CD4-positive, alpha-beta T cell treated with Interleukin-2 at 100 ng/mL for 4 hours (primary cell): ENCODE measurements at regions not wholly inside any gene's neighbourhood (a gene's known extent, or its start where the extent isn't known, plus 50 kb on each side); places are given as distances from the start of the nearest gene placed in this dataset.
"Not testable (repeated sequence)": the region's sequence is repeated elsewhere in the genome, so short reads cannot be mapped to it uniquely, and the experiment has no call there.

Experiments
- DNase-seq: peaks from one replicate; pipeline ENCODE4 v3.0.0-alpha.2; 2020; ENCODE audit warnings: low spot score

GRCh38 chr3:20726786-20727185 lies 540.8 kb upstream of the SGO1 start:
- no peak for DNase-seq

DNA sequence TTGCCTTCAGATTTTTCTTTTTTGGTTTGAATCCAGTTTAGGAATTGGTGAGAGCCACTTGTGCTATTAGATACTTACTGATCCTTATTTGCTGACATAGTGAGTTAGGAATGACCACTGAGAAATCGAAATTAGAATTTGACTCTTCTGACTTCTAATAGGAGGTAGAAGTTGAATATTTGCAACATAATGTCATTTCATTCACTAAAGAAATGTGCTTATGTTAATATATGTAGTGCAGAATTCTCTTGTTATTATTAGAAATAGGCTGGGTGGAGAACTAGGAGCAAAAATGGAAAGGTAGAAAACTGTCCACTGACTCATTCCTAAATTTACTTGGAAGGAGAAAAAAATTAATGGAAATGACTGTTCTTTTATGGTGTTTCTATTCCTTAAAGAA lies 538.2 kb upstream of the SGO1 start:
- DNase-seq = no peak

GRCh38 chr3:20716425-20716824 lies 530.4 kb upstream of the SGO1 start:
- DNase-seq = not testable (repeated sequence)

DNA sequence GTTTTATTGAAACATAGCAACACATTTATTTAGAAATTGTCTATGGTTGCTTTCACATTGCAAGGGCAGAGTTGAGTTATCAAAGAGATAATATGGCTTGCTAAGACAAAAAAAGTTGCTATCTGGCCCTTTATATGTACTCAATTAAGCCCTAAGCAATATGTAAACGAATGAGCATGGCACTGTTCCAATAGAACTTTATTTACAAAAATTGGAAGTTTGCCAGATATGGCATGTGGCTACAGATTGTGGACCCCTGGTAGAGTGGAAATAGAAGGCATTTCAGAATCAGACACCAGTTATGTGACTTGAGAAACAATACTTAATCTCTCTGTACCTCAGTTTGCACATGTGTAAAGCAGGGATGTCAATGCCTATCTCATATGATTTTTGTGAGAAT lies 515.6 kb upstream of the SGO1 start:
- no peak for DNase-seq

GRCh38 chr3:20700714-20701113 lies 514.7 kb upstream of the SGO1 start:
- no peak for DNase-seq

GRCh38 chr3:20698896-20699295 lies 512.9 kb upstream of the SGO1 start:
- no peak for DNase-seq

GRCh38 chr3:20696388-20697150 lies 510.6 kb upstream of the SGO1 start:
- DNase-seq = no peak

DNA sequence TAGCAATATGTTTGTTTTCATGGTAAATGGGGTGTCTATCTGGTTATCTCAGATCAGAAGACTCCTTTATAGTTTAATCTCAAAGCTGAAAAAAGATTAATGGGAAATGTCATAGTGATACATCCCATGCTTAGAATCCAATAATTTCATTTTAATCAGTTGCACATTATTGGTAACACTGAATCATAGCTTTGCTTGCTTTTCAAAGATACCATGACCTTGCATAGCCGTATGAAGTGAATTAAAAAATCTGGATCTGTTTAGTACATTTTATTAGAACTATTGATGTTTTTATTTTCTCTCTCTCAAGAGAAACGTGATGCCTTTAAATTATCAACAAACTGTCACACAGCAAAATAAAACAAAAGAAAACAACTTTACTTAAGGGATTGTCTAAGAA lies 506.7 kb upstream of the SGO1 start:
- DNase-seq = no peak

DNA sequence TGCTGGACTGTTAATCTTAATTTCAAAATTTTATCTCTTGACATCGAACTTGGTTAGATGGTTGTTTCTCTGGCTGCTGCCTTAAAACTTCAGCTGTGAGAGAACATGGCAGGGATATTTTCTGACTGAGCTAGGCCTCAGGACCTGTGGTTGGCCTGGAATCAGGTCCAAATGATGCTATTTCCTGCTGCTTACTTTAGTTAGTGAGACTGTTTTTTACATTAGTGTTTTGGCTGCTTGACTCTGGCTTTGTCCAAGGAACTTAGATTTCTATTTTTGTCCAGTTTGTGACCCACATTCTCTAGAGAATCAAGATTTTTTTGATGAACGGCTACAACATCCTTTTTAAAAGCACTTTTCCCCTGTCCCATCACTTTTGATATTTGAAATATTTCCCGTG lies 497.9 kb upstream of the SGO1 start:
- no peak for DNase-seq

- no peak for DNase-seq
Observed at GRCh38 chr3:20682573-20682972, 496.6 kb upstream of the SGO1 start.

DNA sequence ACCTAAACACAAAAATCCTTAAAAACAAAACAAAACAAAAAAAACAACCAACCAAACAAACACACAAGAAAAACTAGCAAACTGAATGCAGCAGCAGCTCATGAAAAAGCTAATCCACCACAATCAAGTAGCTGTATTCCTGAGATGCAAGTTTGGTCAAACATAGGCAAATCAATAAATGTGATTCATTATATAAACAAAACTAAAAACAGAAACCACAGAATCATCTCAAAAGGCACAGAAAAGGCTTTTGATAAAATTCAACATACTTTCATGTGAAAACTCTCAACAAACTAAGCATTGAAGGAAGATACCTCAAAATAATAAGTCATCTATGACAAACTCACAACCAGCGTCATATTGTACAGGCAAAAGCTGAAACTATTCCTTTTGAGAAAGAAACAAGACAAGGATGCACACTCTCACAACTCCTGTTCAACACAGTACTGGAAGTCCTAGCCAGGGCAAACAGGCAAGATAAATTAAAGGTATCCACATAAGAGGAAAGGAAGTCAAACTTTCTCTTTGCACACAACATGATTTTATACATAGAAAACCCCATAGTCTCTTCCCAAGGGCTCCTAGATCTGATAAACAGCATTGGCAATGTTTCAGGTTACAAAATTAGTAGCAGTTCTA lies 495.1 kb upstream of the SGO1 start:
- DNase-seq = no peak

- no peak for DNase-seq
Observed at GRCh38 chr3:20673866-20674265, 487.9 kb upstream of the SGO1 start.

DNA sequence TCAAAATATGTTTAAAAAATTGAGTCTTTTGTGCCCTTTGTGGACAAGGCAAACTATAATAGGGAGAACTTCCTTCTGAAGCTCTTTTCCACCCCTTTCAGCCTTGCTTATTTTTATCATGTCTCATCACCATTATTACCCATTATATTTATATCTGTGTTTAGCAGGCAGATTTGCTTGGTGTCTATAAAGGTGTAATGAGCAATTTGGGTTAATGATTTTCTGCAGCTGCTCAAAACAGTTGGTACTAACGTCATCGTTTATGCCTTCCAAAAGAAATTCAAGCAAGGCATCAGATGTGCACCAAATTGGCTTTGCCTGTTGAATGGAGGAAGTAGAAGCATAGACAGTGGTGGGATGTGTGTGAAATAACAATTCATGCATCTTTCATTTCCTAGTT lies 483.7 kb upstream of the SGO1 start:
- no peak for DNase-seq

DNA sequence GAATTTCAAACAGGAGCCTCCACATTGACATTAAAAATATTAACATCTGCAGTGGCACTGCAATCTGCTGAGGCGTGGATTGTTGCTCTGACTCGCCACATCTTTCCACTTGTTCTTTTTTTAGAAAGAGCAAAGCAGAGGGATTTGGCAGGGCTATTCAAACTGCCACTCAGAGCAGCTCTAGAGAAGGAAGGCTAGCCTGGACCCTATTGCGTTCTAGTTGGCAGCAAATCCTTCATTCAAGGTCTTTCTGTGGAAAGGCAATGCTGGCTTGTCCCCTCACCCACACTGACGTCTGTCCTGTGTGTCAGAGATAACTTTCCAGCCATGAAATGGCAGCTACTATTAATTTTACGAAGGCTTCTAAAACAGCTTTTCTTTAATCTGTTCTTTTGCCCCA lies 483.2 kb upstream of the SGO1 start:
- no peak for DNase-seq

- DNase-seq = no peak
Observed at GRCh38 chr3:20668411-20668810, 482.4 kb upstream of the SGO1 start.

DNA sequence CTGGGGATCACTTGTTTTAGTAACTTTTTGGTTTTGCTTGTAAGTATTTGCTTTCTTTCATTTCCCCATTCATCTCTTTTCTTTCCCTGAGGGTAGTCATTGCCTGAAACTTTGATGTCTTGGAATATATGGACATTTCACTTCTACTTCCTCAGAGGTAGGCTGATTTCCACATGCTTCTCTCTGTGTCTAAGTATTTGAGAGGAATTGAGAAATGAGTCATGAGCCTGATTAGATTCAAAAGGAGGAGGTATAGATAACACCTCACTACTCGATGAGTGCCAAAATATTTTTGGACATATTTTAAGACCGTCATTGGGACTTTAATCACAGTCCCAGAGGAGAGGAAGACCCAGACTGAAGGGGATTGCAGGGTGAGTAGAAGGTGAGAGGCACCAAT lies 480.1 kb upstream of the SGO1 start:
- no peak for DNase-seq

GRCh38 chr3:20658491-20658890 lies 472.5 kb upstream of the SGO1 start:
- no peak for DNase-seq

DNA sequence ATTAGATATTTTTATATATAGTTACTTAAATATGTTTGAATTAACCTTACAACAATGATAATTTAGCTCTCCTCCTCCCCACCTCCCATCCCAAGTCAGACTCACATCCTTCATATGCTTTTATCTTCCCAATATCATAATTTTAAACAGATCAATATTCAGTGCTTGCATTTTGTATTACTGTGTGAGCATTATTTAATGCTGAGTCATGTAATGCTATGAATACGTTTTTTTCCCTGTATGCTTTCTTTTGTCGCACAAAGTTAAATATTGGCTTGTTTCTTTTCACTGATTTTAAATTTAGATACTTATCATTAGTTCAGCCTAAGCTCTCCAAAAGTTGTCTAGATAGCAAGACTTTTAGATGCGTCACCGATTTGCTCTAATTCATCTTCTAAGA lies 471.6 kb upstream of the SGO1 start:
- no peak for DNase-seq

DNA sequence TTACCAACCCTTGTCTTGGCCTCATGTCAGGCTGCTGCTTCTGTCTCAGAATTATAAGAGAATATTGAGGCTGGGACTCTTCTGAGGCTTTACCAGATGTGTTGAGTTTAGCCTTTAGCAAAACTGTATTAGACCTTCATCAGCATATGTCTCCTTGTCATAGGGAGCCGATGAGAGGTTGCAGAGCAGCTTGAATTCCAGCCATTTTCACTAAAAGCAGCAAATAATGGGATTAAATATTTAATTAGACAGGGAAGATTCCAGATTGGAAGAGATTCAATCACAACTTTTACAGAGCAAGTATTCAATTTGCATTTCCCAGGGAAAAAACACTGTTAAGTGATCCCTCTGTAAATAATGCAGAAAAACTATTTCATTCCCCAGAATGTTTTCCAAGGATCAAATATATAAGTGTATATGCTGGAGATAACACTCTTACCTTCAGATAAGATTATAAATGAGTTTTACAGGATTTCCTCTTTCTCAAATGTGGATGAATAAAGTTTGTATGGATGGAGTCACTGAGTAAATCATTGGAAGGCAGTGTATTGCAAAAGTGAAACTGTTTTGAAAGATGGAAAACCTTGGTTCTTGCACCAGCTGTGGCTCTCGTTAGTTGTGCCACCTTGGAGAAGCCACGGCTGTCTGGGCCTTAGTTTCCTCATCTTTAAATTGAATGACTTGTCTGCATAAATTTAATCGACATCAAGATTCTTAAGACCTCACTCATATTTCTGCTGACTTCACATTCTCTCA lies 466.4 kb upstream of the SGO1 start:
- DNase-seq = no peak

DNA sequence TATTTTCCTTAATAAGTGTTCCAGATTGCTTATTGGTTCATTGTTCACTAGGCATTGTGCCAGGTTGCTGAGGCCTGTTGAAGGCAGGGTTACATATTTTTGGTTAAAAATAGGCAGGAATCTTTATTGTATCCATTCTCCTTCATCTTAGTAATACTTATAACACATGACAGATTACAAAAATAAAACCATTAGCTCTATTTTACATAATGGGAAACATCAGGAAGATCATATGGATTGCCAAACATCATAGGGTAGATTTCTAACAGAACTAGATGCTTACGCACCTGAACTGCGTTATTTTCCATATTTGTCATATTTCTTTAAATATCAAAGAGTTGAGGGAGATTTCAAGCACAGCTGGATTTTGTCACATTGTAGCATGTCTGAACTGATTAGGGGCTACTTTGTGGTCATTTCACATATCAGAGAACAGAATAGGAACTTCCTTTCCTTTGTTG lies 462.9 kb upstream of the SGO1 start:
- no peak for DNase-seq

DNA sequence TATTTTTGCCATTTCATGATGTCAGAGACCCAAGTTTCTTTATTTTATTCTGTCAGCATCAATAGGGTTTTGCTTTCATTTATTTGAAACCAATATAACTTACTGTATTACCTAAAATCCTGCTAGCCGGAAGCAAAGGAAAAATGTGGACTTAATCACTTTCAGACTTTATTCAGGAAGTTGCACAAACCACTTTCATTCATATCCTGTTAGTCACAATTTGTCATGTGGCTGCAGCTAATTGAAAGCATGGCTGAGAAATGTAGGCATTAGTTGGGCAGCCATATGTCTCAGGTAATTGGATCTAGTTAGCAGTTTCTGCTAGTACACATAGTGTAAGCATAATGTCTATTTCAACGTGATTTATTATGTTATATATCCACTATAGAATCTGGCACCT lies 462.3 kb upstream of the SGO1 start:
- DNase-seq = no peak

GRCh38 chr3:20646425-20646824 lies 460.4 kb upstream of the SGO1 start:
- DNase-seq = no peak

GRCh38 chr3:20645340-20645739 lies 459.3 kb upstream of the SGO1 start:
- DNase-seq = no peak
